ENCODE measurements at regions not wholly inside any gene's neighbourhood (a gene's known extent, or its start where the extent isn't known, plus 50 kb on each side); places are given as distances from the start of the nearest gene placed in this dataset.

DNA sequence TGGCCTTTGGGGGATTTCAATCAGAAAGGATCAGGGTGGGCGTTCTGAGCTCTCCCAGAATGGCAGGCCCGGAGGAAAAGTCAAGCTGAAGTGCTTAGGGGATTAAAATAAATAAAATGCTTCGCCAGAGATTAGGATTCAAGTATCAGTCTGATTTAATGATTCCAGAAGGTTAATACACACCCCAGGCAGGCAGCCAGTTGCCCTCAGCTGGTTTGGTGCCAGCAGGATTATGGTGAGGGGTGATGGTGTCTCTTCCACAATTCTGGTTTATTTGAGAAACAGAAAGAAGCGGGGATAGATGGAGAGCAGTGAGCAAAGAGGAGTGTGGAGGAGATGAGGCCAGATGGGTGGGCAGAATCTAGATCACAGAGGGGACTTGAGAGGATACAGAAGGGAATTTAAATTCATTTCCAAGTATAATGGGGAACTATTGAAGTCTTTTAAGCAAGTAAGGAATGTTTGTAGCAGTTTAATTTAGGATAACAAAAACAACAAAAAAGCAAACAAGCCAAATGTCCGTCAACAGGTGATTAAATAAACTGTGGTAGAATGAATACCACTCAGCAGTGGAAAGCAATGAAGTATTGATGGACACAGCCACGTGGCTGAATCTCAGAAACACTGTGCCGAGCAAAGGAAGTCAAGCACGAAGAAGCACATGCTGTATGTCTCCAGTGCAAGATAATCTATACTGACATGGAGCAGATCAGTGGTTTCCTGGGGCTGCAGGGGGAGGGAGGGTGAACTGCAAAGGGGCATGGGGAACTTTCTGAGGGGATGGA is 297.7 kb downstream of the MSX2 start:
- no peak overlapping the region for H3K27ac ChIP-seq (ENCODE audit: low read depth)
- WGBS: 42% methylated on average over 8 of the region's 8 CpGs
- no peaks in the 10 kb centered on the region for H3K36me3 ChIP-seq (ENCODE audit: insufficient read depth)
- DNase-seq (ENCODE audit: extremely low spot score): no peak
- H3K4me3 ChIP-seq (ENCODE audit: low read depth, low read length): no peak overlapping the region
- no peaks in the 10 kb centered on the region for H3K4me1 ChIP-seq (ENCODE audit: insufficient read depth)

DNA sequence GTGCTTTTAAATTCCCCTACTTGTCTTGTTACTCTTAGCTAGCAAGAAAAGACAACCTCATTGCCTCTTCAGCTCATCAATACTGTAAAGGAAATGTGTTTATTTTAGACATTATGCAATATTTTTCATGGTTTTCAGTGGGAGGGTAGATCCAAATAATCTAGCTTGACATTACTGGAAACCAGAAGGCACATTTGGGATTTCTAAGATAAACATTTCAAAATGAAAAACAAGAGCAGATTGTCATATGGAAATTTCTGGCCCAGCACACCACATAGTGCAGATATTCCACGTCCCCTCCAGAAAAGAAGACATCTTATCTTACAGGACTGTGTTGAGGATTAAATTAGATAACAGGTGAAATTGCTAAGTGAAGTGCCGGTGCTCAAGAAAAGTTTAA is 296.9 kb downstream of the MSX2 start:
- DNase-seq (ENCODE audit: extremely low spot score): no peak
- WGBS: 61% methylated on average over 2 of the region's 2 CpGs
- Histone ChIP-seq H3K36me3 (ENCODE audit: insufficient read depth) (no peaks in the 10 kb centered on the region), H3K4me3 (ENCODE audit: low read depth, low read length) (no peak overlapping the region), H3K27ac (ENCODE audit: low read depth) (no peak overlapping the region), H3K4me1 (ENCODE audit: insufficient read depth) (no peaks in the 10 kb centered on the region)

DNA sequence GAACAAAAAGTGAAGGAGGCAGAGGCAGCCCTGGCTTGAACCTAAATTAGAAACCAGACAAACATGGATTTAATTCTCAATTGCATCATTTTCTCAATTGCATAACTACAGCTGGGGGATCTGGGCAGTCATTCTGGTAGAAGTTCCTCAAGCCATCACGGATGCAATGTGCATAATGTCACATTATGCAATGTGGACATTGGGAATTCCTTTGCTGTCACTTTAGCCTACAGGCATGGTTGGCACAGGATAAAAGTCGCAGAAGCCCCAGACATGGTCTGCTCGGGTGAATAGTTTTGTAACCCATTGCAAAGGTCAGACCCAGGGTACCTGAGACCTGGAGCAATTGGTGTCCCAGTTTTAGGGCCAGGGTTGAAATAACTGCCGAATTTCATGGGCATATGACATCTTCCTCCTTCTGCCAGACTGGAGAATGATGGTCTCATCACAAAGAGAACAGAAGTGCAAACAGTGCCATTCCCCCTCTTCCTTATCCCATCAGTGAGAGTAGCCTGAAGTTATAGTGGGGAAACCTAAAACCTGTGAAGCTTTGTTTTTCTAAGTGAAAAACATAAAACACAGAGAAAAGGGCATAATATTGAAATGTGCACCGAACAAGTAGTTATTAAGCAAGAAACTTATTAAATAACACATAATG is 290.8 kb downstream of the MSX2 start:
- no peak for DNase-seq (ENCODE audit: extremely low spot score)
- 72% methylated on average over 5 of the region's 5 CpGs for WGBS

DNA sequence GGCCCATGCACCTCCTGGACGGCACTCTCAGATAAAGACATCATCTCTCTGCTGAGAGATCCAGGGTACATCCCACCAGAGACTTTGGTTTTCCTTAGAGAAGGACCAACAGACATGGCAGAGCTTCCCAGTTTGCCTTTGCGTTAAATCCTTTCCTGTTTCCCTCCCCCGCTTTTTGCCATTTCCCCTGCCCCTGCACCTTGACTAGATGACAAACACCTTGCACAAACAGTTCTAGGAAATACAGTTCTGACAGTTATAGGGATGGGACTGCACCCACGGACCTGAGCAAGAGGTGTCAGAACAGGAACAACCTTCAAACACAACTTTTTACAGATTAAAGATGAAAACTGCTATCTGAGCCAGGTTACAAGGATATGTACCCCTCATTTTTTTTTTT is 288.9 kb downstream of the MSX2 start:
- no peak for DNase-seq (ENCODE audit: extremely low spot score)
- Histone ChIP-seq H3K4me1 (ENCODE audit: insufficient read depth) (no peaks in the 10 kb centered on the region), H3K36me3 (ENCODE audit: insufficient read depth) (no peaks in the 10 kb centered on the region), H3K4me3 (ENCODE audit: low read depth, low read length) (no peak overlapping the region), H3K27ac (ENCODE audit: low read depth) (no peak overlapping the region)
- WGBS: 74% methylated on average over 4 of the region's 4 CpGs

More for the DNA sequence above, 290.8 kb downstream of the MSX2 start:
- Histone ChIP-seq H3K4me3 (ENCODE audit: low read depth, low read length) (no peak overlapping the region), H3K27ac (ENCODE audit: low read depth) (no peak overlapping the region), H3K4me1 (ENCODE audit: insufficient read depth) (no peaks in the 10 kb centered on the region), H3K36me3 (ENCODE audit: insufficient read depth) (no peaks in the 10 kb centered on the region)

DNA sequence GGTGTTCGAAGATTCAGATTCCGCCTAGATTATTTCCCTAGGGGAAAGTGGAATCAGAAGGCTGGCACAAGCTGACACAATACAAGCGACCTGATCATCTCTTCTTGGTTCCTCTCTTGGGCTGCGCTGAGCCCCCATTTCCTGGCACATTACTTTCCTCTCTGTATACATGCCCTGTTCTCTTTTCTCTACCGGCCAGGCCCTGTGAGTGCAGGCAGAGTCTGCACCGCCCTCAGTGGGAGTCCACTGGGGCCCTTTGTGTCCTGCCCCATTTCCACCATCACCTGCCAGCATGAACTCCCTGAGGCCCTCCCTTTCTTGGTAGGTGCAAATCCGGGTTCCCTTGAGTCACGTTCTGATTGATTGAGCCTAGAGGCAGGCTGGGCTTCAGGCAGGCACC is 287.9 kb downstream of the MSX2 start:
- no peak for DNase-seq (ENCODE audit: extremely low spot score)
- no peak overlapping the region for H3K27ac ChIP-seq (ENCODE audit: low read depth)
- H3K4me3 ChIP-seq (ENCODE audit: low read depth, low read length): no peak overlapping the region
- no peaks in the 10 kb centered on the region for H3K36me3 ChIP-seq (ENCODE audit: insufficient read depth)
- WGBS: 84% methylated on average over 8 of the region's 8 CpGs
- no peaks in the 10 kb centered on the region for H3K4me1 ChIP-seq (ENCODE audit: insufficient read depth)

DNA sequence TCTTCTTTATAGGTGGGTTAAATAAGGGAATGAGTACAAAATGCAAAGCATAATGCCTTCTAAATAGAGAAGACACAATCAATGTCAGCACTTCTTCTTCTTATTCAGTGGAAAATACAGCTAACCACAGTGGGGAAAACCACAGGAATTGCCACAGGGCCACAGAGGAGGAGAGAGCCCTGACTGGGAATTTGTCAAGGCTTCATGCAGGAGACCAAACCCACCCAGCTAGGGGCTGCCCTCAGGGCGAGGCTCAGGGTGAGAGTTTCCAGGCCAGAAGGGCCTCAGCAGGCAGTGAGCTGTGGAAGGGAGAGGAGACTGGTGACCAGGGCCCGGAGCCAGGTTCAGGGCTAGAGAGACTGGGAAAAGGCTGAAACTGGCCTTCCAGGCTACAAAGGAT is 279.1 kb downstream of the MSX2 start:
- Histone ChIP-seq H3K27ac (ENCODE audit: low read depth) (no peak overlapping the region), H3K4me3 (ENCODE audit: low read depth, low read length) (no peak overlapping the region), H3K36me3 (ENCODE audit: insufficient read depth) (no peaks in the 10 kb centered on the region), H3K4me1 (ENCODE audit: insufficient read depth) (no peaks in the 10 kb centered on the region)
- 74% methylated on average over 2 of the region's 2 CpGs for WGBS
- no peak for DNase-seq (ENCODE audit: extremely low spot score)

DNA sequence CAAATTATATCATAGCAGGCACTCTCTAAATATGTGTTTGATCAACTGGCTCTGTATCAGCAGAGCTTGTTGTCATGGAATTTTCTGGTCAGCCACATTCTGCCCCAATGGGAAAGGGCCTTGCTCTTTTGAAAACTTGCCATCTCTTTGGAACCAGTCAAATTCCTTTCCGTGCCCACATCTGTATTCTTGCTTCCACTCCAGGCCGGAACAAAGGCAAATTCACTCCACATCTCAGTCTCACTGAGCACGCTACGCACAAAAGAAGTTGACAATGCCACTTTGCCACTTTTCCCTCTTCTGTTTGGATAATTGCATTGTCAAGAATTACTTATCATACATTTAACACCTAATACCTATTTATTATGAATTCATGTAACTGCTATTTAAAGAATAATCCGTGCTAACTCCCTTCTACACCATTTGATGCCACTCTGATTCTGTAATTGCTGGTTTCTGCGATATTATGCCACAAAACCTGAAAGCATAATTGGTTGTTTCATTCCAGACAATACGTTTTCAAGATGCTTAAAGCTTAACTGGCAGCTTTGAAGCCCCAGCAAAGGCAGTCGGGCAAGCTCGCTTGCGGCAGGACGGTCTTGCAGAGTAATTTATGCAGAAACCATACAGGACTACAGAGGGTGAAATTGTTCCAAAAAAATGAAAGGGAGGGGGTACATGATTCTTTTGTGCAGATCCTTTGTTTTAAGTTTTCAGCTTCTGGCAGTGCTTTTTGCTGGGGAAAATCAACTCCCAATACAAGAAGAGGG is 277.7 kb downstream of the MSX2 start:
- H3K4me1 ChIP-seq (ENCODE audit: insufficient read depth): no peaks in the 10 kb centered on the region
- H3K36me3 ChIP-seq (ENCODE audit: insufficient read depth): no peaks in the 10 kb centered on the region
- no peak overlapping the region for H3K4me3 ChIP-seq (ENCODE audit: low read depth, low read length)
- WGBS: 76% methylated on average over 11 of the region's 11 CpGs
- no peak overlapping the region for H3K27ac ChIP-seq (ENCODE audit: low read depth)
- no peak for DNase-seq (ENCODE audit: extremely low spot score)

DNA sequence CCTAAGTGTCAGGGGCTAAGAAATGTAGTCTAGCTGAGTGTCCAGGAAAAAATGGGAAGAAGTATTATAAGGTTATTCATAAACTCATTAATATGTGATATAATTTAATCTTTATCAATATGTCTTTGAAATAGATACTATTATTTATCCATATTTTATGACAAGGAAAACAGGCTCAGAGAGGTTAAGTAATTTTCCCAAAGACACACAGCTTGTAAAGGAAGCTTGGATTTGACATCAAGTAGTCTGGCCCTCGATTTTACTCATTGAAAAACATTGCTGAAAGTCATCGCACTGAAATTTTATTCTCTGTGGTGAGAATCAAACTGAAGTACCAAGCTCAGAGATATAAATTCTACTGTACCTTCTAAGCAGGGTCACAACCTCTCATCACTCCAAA is 276.9 kb downstream of the MSX2 start:
- WGBS: 91% methylated on average over 2 of the region's 2 CpGs
- H3K27ac ChIP-seq (ENCODE audit: low read depth): no peak overlapping the region

DNA sequence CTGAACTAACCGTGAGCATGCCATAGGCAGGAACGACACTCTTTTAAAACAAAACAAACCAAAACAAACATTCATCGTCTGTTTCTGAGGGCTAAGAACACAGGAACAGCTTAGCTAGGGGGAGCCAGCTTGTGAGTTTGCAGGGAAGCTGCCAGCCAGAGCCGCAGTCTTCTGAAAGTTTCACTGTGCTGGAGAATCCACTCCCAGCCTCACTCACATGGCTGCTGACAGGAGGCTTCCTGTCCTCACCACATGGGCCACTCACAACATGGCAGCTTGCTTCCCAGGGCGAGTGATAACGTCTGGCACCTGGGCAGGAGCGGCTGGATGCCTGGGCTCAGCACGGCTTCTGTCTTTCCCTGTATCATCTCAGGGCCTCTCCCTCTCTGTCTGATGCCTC is 275.2 kb downstream of the MSX2 start:
- 40% methylated on average over 8 of the region's 8 CpGs for WGBS
- Histone ChIP-seq H3K4me3 (ENCODE audit: low read depth, low read length) (no peak overlapping the region), H3K4me1 (ENCODE audit: insufficient read depth) (no peaks in the 10 kb centered on the region), H3K27ac (ENCODE audit: low read depth) (no peak overlapping the region), H3K36me3 (ENCODE audit: insufficient read depth) (no peaks in the 10 kb centered on the region)
- no peak for DNase-seq (ENCODE audit: extremely low spot score)

More for the DNA sequence above, 276.9 kb downstream of the MSX2 start:
- DNase-seq (ENCODE audit: extremely low spot score): no peak
- H3K4me3 ChIP-seq (ENCODE audit: low read depth, low read length): no peak overlapping the region
- no peaks in the 10 kb centered on the region for H3K36me3 ChIP-seq (ENCODE audit: insufficient read depth)
- H3K4me1 ChIP-seq (ENCODE audit: insufficient read depth): no peaks in the 10 kb centered on the region

DNA sequence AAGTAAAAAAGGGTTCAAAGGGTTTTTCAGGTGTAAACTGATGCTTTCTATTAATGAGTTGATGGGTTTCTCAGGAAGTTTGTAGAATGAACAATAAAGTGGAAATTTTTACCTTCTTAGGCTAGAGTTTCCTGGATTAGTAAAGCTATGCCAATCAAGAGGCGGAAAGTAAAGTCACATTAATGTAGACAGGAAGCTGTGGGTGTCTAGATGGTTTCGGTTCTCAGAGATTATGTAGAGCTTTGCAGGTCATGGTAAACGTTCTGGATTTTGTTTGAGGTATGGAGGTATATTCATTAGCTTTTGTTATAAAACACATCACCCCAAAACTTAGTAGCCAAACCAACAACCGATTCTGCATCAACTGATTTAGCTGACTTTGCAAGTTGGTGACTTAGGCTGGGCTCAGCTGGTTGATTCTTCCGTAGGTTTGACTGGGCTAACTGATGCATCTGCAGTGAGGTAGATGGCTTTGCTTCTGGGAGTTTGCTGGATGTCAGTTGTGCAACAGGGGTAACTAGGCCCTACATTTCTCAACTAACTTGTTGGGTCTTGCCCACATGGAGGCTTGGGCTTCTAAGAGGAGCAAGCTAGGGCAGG is 273.8 kb downstream of the MSX2 start:
- no peak for DNase-seq (ENCODE audit: extremely low spot score)
- Histone ChIP-seq H3K4me3 (ENCODE audit: low read depth, low read length) (no peak overlapping the region), H3K4me1 (ENCODE audit: insufficient read depth) (no peaks in the 10 kb centered on the region), H3K27ac (ENCODE audit: low read depth) (no peak overlapping the region), H3K36me3 (ENCODE audit: insufficient read depth) (no peaks in the 10 kb centered on the region)
- 85% methylated on average over 5 of the region's 5 CpGs for WGBS

DNA sequence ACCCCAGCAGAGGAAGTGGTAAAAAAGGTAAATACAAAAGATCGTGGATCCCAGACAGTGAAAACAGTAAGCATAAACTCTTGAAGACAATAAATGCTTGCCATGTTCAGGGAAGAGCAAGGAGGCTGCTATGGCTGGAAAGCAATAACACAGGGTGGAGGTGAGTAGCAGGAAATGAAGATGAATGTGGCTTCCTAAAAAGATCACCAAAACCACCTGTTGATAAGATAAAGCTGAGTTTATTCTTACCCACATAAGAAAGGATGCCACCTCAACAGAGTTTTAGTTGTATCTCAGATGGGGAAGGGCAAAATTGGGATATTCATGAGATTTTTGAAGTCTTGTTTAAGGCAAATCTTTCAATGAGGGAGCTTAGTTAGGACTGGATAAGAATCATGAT is 273.3 kb downstream of the MSX2 start:
- DNase-seq (ENCODE audit: extremely low spot score): no peak
- H3K27ac ChIP-seq (ENCODE audit: low read depth): no peak overlapping the region
- H3K36me3 ChIP-seq (ENCODE audit: insufficient read depth): no peaks in the 10 kb centered on the region
- no peak overlapping the region for H3K4me3 ChIP-seq (ENCODE audit: low read depth, low read length)
- 43% methylated on average over 1 of the region's 1 CpG for WGBS
- H3K4me1 ChIP-seq (ENCODE audit: insufficient read depth): no peaks in the 10 kb centered on the region

DNA sequence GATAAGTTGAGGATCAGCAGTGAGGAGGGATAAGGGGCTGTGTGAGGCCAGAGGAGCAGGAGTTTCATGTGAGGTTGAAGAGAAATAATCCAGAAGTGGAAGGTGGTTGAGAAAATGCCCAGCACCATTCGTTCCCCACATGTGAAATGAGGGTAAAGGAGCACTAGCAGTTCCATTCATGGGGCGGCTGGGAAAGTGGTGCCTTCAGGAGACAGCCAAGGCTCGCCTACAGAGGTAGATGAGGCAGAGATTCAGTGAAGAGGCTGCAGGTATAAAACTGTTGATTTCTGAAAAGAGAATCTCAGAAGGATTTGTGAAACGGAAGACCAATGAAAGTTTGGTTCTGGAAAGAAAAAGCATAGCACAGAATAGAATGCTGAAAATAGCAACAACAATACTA is 272.6 kb downstream of the MSX2 start:
- DNase-seq (ENCODE audit: extremely low spot score): no peak
- H3K27ac ChIP-seq (ENCODE audit: low read depth): no peak overlapping the region
- H3K4me3 ChIP-seq (ENCODE audit: low read depth, low read length): no peak overlapping the region
- no peaks in the 10 kb centered on the region for H3K4me1 ChIP-seq (ENCODE audit: insufficient read depth)
- no peaks in the 10 kb centered on the region for H3K36me3 ChIP-seq (ENCODE audit: insufficient read depth)
- WGBS: 78% methylated on average over 4 of the region's 4 CpGs

DNA sequence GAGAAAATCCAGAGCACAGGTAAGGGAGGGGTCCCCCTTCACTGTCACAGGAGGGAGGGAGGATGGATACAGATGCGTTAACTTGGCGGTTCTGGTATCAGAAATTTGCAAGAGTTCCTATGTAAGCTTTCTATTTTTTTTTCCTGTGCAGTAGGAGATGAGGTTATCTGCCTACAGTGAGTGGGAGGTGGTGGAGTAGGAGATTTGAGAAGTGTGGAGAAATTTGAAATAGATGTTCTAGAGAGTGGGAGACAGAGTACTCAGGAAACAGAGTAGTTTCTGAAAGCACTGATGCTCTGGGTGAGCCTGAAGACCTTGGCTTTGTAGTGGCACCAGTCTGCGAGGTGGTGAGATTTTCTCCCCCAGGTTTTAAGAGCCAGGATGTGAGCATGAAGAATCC is 271.4 kb downstream of the MSX2 start:
- no peaks in the 10 kb centered on the region for H3K36me3 ChIP-seq (ENCODE audit: insufficient read depth)
- H3K27ac ChIP-seq (ENCODE audit: low read depth): no peak overlapping the region
- DNase-seq (ENCODE audit: extremely low spot score): no peak
- no peaks in the 10 kb centered on the region for H3K4me1 ChIP-seq (ENCODE audit: insufficient read depth)
- WGBS: 82% methylated on average over 3 of the region's 3 CpGs
- no peak overlapping the region for H3K4me3 ChIP-seq (ENCODE audit: low read depth, low read length)

Measured in urinary bladder (tissue), 3 donors.